A204.1 (cell line): ENCODE measurements at regions not wholly inside any gene's neighbourhood (a gene's known extent, or its start where the extent isn't known, plus 50 kb on each side); places are given as distances from the start of the nearest gene placed in this dataset.
"Not testable (repeated sequence)": the region's sequence is repeated elsewhere in the genome, so short reads cannot be mapped to it uniquely, and the experiment has no call there.

Source experiments
- FAIRE-seq: peaks from 2 replicates; lab custom pipeline; 2012; peaks lifted over from hg19 to GRCh38; lab: Jason Lieb, UNC

- FAIRE-seq: no peak
Observed at GRCh38 chr4:14323191-14323590, 679.1 kb upstream of the CPEB2 start.

DNA sequence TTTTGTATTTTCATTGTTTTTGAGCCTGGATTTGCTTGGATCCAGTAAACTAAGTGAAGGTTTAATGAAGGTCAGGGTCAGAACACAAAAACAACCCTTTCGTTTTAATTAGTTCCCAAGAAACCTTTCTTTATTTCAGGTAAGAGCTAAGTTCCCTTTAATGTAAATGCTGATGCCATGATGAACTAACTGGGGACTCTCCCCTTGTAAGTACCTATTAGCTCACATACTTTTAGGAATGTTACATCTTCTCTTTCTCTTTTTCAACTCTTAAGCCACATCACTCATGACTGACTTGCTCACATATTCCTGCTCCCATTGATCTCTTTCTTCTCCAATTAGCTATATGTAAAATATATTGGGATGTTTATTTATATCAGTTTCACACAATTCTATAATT lies 673.1 kb upstream of the CPEB2 start:
- FAIRE-seq: no peak

- FAIRE-seq: no peak
Observed at GRCh38 chr4:14333616-14334015, 668.7 kb upstream of the CPEB2 start.

DNA sequence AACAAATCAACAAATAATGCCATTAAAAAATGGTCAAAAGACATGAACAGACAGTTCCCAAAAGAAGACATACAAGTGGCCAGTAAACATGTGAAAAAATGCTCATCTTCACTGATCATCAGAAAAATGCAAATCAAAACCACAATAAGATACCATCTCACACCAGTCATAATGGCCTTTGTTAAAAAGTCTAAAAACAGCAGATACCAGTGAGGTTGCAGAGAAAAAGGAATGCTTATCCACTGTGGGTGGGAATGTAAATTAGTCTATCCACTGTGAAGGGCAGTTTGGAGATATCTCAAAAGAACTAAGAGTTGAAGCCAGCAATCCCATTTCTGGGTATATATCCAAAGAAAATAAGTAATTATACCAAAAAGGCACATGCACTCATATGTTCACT lies 668.1 kb upstream of the CPEB2 start:
- no peak for FAIRE-seq

DNA sequence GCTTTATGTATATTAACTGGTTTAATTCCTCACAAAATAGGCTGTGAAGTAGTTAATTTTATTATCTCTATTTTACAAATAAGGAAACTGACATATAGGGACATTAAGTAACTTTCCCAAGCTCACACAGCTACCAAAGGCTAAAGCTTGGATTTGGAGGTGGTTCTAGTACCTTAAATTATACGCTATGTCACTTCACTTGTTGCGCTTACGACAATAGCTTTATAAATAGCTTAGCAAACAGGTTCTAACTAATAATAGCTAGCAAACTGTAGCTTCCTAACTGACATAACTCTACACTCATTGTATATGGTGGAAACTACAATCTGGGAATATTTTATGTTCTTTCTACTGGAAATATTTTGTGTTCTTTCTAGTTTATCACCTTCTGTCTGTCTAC lies 666.4 kb upstream of the CPEB2 start:
- no peak for FAIRE-seq

- no peak for FAIRE-seq
Observed at GRCh38 chr4:14336656-14337055, 665.6 kb upstream of the CPEB2 start.

GRCh38 chr4:14337892-14338584 lies 664.2 kb upstream of the CPEB2 start:
- no peak for FAIRE-seq

GRCh38 chr4:14338585-14339265 lies 663.6 kb upstream of the CPEB2 start:
- no peak for FAIRE-seq

DNA sequence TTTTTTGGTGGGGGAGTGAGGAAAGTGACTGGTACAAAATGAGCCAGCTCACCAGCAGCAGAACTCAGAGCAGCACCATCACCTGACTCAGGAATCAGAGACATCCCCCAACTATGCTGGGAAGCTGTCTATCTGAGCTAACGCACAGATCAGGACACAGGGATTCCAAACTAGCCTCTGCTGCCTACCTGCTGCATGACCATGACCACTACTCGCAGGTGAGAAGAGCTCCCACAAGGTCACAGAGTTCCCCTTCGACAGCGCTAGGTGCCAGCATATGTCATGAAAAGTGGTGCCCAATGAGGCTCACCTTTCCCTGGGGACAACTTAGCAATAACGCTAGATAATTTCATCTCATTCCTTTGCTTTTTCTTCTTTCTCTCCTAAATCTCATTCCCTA lies 662.6 kb upstream of the CPEB2 start:
- FAIRE-seq: no peak

- FAIRE-seq: no peak
Observed at GRCh38 chr4:14340321-14340720, 662.0 kb upstream of the CPEB2 start.

DNA sequence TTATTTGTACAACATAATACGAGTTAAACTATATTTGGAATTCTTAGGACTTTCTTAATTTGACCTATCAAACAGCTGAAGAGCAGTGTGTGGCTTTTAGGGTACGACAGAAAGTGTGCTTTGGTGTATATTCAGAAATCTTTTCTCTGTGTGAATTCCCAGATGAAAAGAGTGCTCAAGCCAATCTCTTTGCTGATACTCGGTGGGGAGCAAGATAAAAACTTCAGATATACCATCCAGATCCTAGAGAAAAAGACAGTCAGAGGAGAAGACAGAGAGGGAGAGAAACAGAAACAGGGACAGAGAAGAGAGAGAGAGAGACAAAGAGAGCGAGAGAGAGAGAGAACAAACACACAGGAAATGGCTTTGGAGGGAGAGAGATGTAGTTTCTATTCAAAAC lies 658.3 kb upstream of the CPEB2 start:
- FAIRE-seq: no peak

DNA sequence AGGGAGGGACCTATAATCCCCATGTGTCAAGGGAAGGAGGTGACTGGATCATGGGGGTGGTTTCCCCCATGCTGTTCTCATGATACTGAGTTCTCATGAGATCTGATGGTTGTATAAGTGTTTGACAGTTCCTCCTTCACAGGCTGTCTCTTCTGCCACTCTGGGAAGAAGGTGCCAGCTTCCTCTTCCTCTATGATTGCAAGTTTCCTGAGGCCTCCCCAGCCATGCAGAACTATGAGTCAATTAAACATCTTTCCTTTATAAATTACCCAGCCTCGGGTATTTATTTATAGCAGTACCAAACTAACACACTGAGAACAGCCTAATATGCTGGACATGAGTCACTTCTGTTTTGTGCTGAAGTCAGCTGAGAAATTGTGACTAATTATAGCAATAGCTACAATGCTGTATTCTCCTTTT lies 656.9 kb upstream of the CPEB2 start:
- FAIRE-seq: no peak

DNA sequence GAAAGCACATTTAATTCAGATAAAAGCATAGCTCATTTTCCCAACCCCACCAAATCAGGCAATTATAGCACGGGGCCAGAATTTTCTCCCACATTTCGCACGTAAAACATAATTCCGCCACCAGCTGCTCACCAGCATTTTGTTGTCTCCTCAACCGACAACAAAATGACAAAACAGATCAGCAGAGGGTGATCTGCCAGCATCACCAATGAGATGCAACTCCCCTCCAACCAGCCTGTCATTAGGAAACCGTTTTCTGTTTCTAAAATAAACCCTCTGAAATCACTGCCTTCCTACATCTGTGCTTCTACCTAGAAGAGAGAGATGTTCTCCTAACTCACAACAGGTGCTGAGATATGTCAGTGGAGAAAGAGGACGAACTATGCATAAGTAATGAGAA lies 654.8 kb upstream of the CPEB2 start:
- no peak for FAIRE-seq

DNA sequence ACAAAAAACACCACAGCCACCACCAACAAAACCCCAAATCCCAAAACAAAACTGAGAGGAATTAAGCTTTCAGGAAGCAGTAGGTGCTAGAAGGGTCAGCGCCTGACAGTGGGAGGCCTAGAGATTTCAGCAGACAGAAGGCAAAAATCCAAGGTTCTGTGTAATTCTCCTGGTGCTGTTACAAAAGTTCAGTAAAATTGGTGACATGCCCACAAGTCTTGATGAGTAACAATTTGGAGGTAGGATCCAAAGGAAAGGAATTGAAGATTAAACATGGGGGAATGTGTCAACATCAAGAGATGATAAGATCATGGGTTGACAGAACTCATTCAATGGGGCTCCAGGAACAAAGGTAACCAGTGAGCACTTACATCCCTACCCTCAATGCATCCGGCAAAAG lies 653.8 kb upstream of the CPEB2 start:
- no peak for FAIRE-seq

DNA sequence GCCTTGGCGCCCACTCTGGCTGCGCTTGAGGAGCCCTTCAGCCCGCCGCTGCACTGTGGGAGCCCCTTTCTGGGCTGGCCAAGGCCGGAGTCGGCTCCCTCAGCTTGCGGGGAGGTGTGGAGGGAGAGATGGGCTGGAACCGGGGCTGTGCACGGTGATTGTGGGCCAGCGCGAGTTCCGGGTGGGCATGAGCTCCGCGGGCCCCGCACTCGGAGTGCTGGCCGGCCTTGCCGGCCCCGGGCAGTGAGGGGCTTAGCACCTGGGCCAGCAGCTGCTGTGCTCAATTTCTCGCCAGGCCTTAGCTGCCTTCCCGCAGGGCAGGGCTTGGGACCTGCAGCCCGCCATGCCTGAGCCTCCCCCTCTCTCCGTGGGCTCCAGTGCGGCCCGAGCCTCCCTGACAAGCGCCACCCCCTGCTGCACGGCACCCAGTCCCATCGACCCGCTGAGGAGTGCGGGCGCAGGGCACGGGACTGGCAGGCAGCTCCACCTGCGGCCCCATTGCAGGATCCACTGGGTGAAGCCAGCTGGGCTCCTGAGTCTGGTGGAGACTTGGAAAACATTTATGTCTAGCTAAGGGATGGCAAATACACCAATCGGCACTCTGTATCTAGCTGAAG lies 643.6 kb upstream of the CPEB2 start:
- not testable (repeated sequence) for FAIRE-seq

DNA sequence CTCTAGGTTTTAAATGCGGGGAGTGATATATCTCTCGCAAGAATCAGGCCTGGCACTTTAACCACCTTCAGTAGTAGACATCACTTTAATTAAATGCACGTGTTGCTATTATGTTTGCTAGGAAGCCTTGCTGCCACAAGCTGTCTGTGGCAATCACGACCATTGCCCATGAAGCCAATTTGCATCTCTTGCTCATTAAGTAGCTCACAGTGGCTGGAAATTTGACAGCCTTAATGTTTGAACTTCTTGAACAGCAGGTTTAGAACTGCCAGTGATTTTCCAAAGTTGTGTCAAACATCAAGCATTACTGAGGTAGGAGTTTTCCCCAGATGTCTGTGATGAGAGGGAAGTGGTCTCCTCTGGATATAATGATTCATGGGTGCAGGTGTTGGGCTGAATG lies 642.3 kb upstream of the CPEB2 start:
- FAIRE-seq: no peak

DNA sequence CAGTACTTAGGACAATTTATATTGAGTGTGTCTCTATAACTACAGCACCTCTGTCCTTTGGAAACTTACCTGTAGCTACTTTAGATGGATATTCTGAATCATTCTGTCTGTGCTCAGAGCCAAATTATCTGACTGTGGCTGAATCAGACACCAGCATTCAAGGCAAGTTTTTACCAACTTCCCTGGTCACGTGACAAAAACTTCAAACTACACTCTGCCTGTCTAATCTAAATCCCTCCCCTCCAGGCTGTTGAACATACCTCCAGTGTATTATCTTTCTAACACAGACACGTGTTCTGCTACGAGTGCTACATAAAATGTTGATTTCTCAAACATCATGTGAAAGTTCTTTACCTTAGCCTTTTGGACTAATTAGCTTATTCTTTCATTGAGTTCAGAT lies 641.2 kb upstream of the CPEB2 start:
- no peak for FAIRE-seq

DNA sequence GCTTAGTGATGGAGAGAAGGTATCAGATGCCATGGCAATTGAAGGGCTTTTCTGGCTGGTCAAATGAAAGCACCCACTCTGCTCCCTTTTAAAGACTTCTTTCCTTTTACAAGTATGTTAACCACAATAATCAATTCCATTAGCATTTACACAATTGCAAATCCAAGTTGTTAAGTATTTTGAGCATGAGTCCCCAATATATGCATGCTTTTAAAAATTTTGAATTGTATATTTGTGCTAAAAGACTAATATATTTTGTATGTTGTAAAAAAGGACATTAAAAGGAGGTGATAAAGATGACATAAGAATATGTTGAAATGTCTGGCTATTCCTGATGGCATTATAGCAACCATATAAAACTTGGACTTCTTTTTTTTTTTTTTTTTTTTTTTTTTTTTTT lies 639.9 kb upstream of the CPEB2 start:
- FAIRE-seq: no peak

GRCh38 chr4:14364953-14365536 lies 637.2 kb upstream of the CPEB2 start:
- FAIRE-seq: no peak

GRCh38 chr4:14368391-14368790 lies 633.9 kb upstream of the CPEB2 start:
- FAIRE-seq: no peak

DNA sequence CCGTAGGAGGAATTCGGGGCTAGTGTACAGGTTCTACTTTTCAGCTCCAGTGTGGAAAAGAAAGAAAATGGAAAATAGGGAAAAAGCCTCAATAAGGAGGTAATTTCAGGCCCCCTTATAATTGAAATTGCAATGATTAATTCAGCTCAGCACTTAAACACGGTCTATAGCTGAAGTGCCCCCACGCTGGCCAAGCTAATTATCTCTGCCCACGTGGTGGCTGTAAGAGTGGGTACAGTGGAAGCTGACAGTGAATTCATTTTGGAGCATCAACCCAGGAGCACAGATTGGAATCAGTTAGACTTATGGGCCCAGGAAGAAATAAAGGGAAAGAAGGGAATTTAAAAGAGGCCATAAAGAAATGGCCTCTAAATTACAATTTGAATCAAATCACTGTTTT lies 631.1 kb upstream of the CPEB2 start:
- FAIRE-seq: no peak

DNA sequence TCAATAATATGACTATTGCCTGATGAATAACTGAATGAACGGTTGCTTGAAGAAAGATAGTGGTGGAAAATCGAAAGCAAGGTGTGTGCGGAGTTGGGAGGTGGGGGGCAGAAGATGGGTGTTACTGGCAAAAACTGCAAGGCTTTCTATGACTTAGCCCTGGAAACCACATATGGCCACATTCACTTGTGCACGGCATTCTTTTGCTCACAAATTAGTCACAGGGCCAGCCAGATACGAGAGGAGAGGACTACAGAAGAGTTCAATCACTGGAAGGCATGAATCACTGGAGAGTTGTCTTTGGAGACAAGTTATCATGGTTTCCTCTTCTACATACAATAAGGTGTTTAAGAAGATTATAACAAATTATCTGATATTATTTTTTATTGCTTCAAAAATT lies 626.5 kb upstream of the CPEB2 start:
- no peak for FAIRE-seq

- FAIRE-seq: no peak
Observed at GRCh38 chr4:14379183-14379582, 623.1 kb upstream of the CPEB2 start.

- no peak for FAIRE-seq
Observed at GRCh38 chr4:14383652-14384051, 618.6 kb upstream of the CPEB2 start.
